Fibroblast of the aortic adventitia (primary cell): ENCODE measurements at regions not wholly inside any gene's neighbourhood (a gene's known extent, or its start where the extent isn't known, plus 50 kb on each side); places are given as distances from the start of the nearest gene placed in this dataset.
"Not testable (repeated sequence)": the region's sequence is repeated elsewhere in the genome, so short reads cannot be mapped to it uniquely, and the experiment has no call there.

Experiments
- DNase-seq: peaks from one replicate; pipeline ENCODE4 v3.0.0-alpha.2; 2010; ENCODE audit warnings: low read depth
- H3K4me3 ChIP-seq: 2 replicates; pipeline ENCODE4 v1.5.1; 2011; ENCODE audit warnings: low read depth, mild to moderate bottlenecking, control low read depth, low read length, moderate library complexity
- TF ChIP-seq, protein P1 (sequence below): IDR thresholded peaks from 2 replicates; pipeline ENCODE4 v1.5.1; 2011; ENCODE audit warnings: mild to moderate bottlenecking, low read length, control low read depth, inconsistent platforms; ENCODE audit not compliant: insufficient read depth

DNA sequence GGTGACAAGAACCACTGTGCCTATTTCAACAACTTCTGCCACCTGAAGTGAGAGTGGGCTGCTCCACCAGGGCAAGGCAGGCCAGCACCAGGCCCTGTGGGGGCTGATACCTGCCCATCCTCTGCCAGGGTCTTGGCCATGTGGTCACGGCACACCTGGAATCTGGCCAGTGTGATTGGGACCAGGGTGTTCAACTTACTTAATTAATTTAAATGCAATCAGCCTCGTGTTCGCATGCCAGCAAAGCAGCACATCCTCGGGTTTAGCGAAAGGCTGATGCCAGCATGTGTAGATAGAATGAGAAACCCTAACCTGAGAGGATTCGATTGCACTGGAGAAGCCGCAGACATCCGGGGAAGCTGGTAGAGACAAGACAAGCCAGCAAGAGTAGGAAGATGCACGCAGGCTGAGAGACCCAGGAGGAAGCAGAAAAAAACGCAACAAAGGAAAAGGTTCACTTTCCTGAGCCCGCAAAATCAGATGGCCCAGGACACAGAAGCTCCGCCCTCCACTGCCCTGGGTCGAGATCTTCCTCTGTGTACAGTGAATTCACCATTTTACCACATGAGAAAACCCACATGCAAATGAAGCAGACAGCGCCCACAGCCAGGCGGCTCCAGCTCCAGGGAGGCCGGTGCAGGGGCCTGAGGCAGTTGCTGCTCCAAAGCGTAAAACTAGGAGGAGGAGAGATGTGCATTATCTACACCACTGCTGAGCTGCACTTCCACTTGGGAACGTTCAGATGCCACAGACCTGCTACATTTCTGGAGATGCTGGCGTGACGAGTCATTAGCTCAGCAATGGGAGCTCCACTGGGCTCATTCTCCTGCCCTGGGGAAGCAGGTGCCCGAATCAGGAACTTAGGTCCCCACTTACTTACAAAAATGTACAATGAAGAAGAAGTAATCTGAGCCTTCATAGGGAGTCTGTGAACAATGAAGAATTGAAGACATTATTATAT is 92.1 kb downstream of the TMEM18 start:
- no peak for DNase-seq
- H3K4me3 ChIP-seq: no peak overlapping the region
- TF ChIP-seq, protein P1, sequence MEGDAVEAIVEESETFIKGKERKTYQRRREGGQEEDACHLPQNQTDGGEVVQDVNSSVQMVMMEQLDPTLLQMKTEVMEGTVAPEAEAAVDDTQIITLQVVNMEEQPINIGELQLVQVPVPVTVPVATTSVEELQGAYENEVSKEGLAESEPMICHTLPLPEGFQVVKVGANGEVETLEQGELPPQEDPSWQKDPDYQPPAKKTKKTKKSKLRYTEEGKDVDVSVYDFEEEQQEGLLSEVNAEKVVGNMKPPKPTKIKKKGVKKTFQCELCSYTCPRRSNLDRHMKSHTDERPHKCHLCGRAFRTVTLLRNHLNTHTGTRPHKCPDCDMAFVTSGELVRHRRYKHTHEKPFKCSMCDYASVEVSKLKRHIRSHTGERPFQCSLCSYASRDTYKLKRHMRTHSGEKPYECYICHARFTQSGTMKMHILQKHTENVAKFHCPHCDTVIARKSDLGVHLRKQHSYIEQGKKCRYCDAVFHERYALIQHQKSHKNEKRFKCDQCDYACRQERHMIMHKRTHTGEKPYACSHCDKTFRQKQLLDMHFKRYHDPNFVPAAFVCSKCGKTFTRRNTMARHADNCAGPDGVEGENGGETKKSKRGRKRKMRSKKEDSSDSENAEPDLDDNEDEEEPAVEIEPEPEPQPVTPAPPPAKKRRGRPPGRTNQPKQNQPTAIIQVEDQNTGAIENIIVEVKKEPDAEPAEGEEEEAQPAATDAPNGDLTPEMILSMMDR: no peak

DNA sequence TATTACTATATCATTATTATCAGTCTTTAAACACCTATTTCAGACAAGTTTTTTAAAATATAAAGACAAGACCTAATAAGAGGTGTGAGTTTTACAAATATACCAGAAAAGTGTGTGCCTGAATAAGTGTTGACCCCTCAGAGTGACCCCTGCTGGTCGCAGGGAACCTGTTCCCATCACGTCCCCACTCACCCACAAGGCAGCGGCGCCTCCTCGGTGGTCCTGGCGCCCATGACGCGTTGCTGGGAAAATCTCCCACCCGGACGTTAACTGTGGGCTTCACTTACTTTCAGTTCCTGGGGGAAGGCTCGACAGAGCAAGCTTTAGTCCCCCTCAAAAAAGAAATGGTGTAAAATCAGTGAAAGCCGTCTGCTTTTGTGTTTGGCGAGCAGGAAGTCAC is 93.5 kb downstream of the TMEM18 start:
- TF ChIP-seq, protein P1: no peak
- DNase-seq: no peak

DNA sequence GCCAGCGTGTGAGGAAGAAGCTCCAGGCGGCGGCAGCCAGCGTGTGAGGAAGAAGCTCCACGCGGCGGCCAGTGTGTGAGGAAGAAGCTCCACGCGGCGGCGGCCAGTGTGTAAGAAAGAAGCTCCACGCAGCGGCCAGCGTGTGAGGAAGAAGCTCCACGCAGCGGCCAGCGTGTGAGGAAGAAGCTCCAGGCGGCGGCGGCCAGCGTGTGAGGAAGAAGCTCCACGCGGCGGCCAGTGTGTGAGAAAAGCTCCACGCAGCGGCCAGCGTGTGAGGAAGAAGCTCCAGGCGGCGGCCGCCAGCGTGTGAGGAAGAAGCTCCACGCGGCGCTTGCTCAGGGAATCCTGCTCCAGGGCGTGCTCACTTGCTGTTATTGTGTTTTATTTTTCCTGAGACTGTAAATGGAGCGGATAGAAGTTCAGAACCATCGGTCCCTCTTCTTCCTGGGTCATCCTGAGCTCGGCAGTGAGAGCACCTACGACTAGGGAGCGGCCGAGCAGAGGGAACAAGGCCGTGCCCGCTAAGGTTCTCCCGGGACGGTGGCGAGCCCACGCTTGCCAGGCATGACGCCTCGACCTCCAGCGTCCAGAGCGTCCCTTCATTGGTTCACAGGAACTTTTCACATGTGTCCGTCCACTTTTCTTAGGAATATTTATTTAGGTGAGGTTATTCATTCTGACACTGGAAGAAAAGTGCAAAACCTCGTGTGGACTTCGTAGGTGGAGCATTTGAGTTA is 94.2 kb downstream of the TMEM18 start:
- DNase-seq: no peak
- TF ChIP-seq, protein P1: no peak
- no peak overlapping the region for H3K4me3 ChIP-seq

More for the DNA sequence above, 93.5 kb downstream of the TMEM18 start:
- no peak overlapping the region for H3K4me3 ChIP-seq

DNA sequence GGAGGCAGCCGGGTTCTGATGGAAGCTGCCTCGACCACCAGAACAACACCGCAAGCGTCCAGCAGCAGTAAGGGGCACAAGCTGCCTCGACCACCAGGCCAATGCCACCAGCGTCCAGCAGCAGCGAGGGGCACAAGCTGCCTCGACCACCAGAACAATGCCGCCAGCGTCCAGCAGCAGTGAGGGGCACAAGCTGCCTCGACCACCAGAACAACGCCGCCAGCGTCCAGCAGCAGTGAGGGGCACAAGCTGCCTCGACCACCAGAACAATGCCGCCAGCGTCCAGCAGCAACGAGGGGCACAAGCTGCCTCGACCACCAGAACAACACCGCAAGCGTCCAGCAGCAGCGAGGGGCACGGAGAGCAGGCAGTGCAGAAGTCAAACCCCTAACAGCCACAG is 94.9 kb downstream of the TMEM18 start:
- not testable (repeated sequence) for DNase-seq, H3K4me3 ChIP-seq

DNA sequence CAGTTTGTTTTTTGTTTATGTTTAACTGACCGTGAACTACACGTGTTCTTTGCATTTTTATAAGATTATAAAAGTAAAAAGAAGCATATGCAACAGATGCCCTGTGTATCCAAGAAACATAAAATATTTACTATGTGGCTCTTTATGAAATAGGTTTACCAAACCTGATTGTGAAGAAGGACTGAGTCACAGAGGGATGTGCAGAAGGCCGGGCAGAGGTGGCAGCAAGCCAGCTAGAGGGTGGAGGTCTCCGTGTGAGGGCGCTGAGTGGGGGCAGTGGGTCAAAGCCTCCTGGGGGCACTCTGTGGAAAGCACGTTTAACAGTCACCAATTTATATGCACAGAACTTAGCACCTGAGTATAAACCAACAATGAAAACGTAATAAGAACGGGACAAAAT is 97.2 kb downstream of the TMEM18 start:
- TF ChIP-seq, protein P1: no peak
- no peak overlapping the region for H3K4me3 ChIP-seq
- DNase-seq: no peak

DNA sequence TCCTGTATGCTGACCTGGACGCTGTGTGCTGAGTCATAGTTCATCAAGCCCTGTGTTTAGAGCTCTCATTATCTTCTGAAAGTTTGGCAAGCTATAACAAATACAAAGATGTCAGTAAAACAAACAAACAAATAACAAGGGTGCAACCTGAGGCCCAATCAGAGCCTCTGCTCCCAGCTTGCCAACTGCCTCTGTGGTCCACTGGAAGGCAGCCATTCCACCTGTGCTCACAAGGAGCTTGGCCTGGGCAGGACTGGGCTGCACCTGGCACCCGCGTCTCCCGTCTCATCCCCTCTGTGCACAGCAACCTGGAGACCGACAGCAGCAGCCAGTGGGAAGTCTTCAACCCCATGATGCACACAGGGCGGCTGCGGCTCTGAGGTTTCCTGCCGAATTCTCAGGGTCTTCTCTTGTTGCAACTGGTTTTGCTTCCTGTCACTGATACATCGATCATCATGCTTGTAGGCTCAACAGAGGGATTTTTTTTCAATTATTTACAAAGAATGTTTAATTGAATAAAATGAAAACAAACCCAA is 97.8 kb downstream of the TMEM18 start:
- TF ChIP-seq, protein P1: no peak
- no peak for DNase-seq
- no peak overlapping the region for H3K4me3 ChIP-seq

DNA sequence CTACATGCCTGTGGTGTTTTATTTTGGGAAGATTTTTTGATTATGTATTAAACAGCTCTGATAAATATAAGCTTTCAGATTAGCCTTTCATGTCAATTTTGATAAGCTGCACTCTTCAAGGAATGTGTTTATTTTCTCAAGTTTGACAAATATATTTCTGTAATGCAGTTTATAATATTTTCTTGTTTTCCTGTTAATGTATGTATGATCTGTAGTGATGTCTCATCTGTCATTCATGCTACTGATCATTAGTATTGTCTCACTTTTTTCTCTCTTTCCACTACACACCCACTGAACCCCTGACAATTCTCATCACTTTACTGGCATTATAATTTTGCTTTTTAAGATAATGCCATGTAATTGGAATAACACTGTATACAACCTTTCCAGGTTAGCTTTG is 100.9 kb downstream of the TMEM18 start:
- no peak for DNase-seq
- no peak overlapping the region for H3K4me3 ChIP-seq
- TF ChIP-seq, protein P1: no peak
